ENCODE measurements at regions not wholly inside any gene's neighbourhood (a gene's known extent, or its start where the extent isn't known, plus 50 kb on each side); places are given as distances from the start of the nearest gene placed in this dataset.

GRCh38 chr2:164323978-164324377 lies 297.3 kb downstream of the GRB14 start:
- H3K79me2 ChIP-seq (ENCODE audit: control insufficient read depth, insufficient read depth, low read length): no peaks in the 10 kb centered on the region
- no TSS peak for BruUV-seq (replicated peaks)
- dilution Hi-C loops (cut with MboI; ENCODE audit: extremely low pct_ligation_motif_present, low sequenced_read_pairs): no loop called here

More at GRCh38 chr2:164323978-164324377, 297.3 kb downstream of the GRB14 start:
- Histone ChIP-seq H3K27me3 (ENCODE audit: control insufficient read depth in 2 of 2, insufficient read depth in 2 of 2, low read length in 2 of 2) (no peaks in the 10 kb centered on the region), H3K9ac (replicated peaks; ENCODE audit: extremely low read depth, insufficient read depth, low read length) (no peak overlapping the region), H3K36me3 (ENCODE audit: control insufficient read depth in 2 of 2, extremely low read depth in 1 of 2, insufficient read depth in 2 of 2, low read length in 2 of 2) (no peaks in the 10 kb centered on the region), H2AFZ (ENCODE audit: low read depth, low read length) (no peak overlapping the region), H3K4me3 (replicated peaks in 1 of 3; ENCODE audit: insufficient read depth in 1 of 3, low read depth in 1 of 3, low read length in 3 of 3) (no peak overlapping the region), H3K9me1 (replicated peaks; ENCODE audit: control insufficient read depth, extremely low read depth, insufficient read depth, low read length) (no peaks in the 10 kb centered on the region), H3K27ac (ENCODE audit: insufficient read depth, low read depth, low read length) (no peak overlapping the region), H3K9me3 (replicated peaks; ENCODE audit: control insufficient read depth, insufficient read depth, low read length) (no peaks in the 10 kb centered on the region), H4K20me1 (replicated peaks; ENCODE audit: control insufficient read depth, extremely low read depth, insufficient read depth, low read length) (no peaks in the 10 kb centered on the region), H3K4me2 (ENCODE audit: insufficient read depth, low read length) (no peak overlapping the region), H3K4me1 (ENCODE audit: control insufficient read depth, extremely low read depth, insufficient read depth, low read length) (no peaks in the 10 kb centered on the region)
- CTCF ChIA-PET: no interaction called here
- intact Hi-C loops (cut with micrococcal nuclease): no loop called here
- no peak for TF ChIP-seq CTCF (IDR thresholded peaks at IDR 0.05; ENCODE audit: extremely low read depth in 1 of 2, insufficient read depth in 1 of 2, low read depth in 1 of 2, low read length in 2 of 2)
- no peak for TF ChIP-seq FOS (IDR thresholded peaks at IDR 0.05; ENCODE audit: borderline replicate concordance, insufficient read depth, low read length)
- TF ChIP-seq JUN (IDR thresholded peaks at IDR 0.05; ENCODE audit: borderline replicate concordance, insufficient read depth, insufficient read length, low read depth): no peak
- TF ChIP-seq MYC (IDR thresholded peaks at IDR 0.05; ENCODE audit: low read depth, low read length): no peak
- no peak for TF ChIP-seq POLR2A (IDR thresholded peaks at IDR 0.05; ENCODE audit: low read depth, low read length)
- TF ChIP-seq POLR2AphosphoS5 (IDR thresholded peaks at IDR 0.05; ENCODE audit: insufficient read depth, low read depth, low read length): no peak
- TF ChIP-seq EZH2 (IDR thresholded peaks at IDR 0.05; ENCODE audit: borderline replicate concordance, low read depth, low read length, severe bottlenecking): no peak
- no peak for TF ChIP-seq GATA2 (IDR thresholded peaks at IDR 0.05; ENCODE audit: insufficient read depth, insufficient read length, low read depth, low read length)
- DNase-seq (ENCODE audit: low read depth, low spot score) (no peak), FAIRE-seq (no peak)
- POLR2A ChIA-PET: no interaction called here

Data from endothelial cell of umbilical vein (primary cell).